Gastrocnemius medialis (tissue), 4 donors: ENCODE measurements at regions not wholly inside any gene's neighbourhood (a gene's known extent, or its start where the extent isn't known, plus 50 kb on each side); places are given as distances from the start of the nearest gene placed in this dataset.

Experiments
- CTCF ChIP-seq, 5 experiments: fragments of 450-650 bp in 3 of 5; fragments of 200-600 bp in 2 of 5; sonication (generic) in 2 of 5; IDR thresholded peaks in 4 of 5; conservative IDR thresholded peaks in 1 of 5; 1 replicate in 4 of 5; 2 replicates in 1 of 5; pipeline ENCODE4 v1.5.1; 2016 to 2019; ENCODE audit warnings: antibody characterized with exemption in 5 of 5, mild to moderate bottlenecking in 3 of 5, moderate library complexity in 3 of 5
- POLR2A ChIP-seq, 2 donors: fragments of 450-650 bp; IDR thresholded peaks; one replicate each; pipeline ENCODE4 v1.6.1; 2017; ENCODE audit warnings: antibody characterized with exemption in 2 of 2, mild to moderate bottlenecking in 2 of 2, moderate library complexity in 2 of 2

- no peak for TF ChIP-seq CTCF (IDR thresholded peaks at IDR 0.05 in 4 of 5, conservative IDR thresholded peaks at IDR 0.05 in 1 of 5)
- TF ChIP-seq POLR2A (IDR thresholded peaks at IDR 0.05) = no peak
These were observed 95.7 kb downstream of the PAX1 start for GRCh38 chr20:21801193-21801592.
